ENCODE measurements at regions not wholly inside any gene's neighbourhood (a gene's known extent, or its start where the extent isn't known, plus 50 kb on each side); places are given as distances from the start of the nearest gene placed in this dataset.
A peak's percentile ranks its signal among the peaks of the same experiment; 100 is the strongest.

- peak; percentile 66 for TF ChIP-seq PITX1 (CRISPR knock-in tag; IDR thresholded peaks at IDR 0.05)
- no peak for TF ChIP-seq POLR2G (IDR thresholded peaks at IDR 0.05; ENCODE audit: low read depth, low read length)
- no peak for TF ChIP-seq ZSCAN5A (CRISPR knock-in tag; IDR thresholded peaks at IDR 0.05; ENCODE audit: borderline replicate concordance)
- TF ChIP-seq ZEB1 (IDR thresholded peaks at IDR 0.05; ENCODE audit: insufficient replicate concordance, low read depth): peak; percentile 53
- peak; percentile 97 for TF ChIP-seq FOXJ3 (CRISPR knock-in tag; IDR thresholded peaks at IDR 0.05; ENCODE audit: borderline replicate concordance)
- TF ChIP-seq U2AF1 (optimal IDR thresholded peaks at IDR 0.05; ENCODE audit: low read depth, low read length): no peak
- peak; percentile 55; the same call in 1 of the 2 replicates for TF ChIP-seq ZBTB20 (CRISPR knock-in tag; IDR thresholded peaks at IDR 0.05; ENCODE audit: borderline replicate concordance, low read depth)
- peak; percentile 99 for TF ChIP-seq PAXIP1 (CRISPR knock-in tag; conservative IDR thresholded peaks at IDR 0.05)
- TF ChIP-seq STAG1 (CRISPR knock-in tag; IDR thresholded peaks at IDR 0.05): peak; percentile 12
- no peak for TF ChIP-seq NPAS2 (CRISPR knock-in tag; IDR thresholded peaks at IDR 0.05; ENCODE audit: borderline replicate concordance)
- TF ChIP-seq ZNF768 (CRISPR knock-in tag; IDR thresholded peaks at IDR 0.05): no peak
- TF ChIP-seq MLLT10 (CRISPR knock-in tag; IDR thresholded peaks at IDR 0.05): no peak
- no peak for TF ChIP-seq NFIB (CRISPR knock-in tag; IDR thresholded peaks at IDR 0.05; ENCODE audit: borderline replicate concordance)
- no peak for TF ChIP-seq ZMYM3 (CRISPR knock-in tag; IDR thresholded peaks at IDR 0.05)
- TF ChIP-seq KLF15 (CRISPR knock-in tag; IDR thresholded peaks at IDR 0.05; ENCODE audit: borderline replicate concordance): no peak
- peak; percentile 55 for TF ChIP-seq ZBTB25 (CRISPR knock-in tag; IDR thresholded peaks at IDR 0.05)
- peak; percentile 89 for TF ChIP-seq ZNF609 (CRISPR knock-in tag; IDR thresholded peaks at IDR 0.05; ENCODE audit: borderline replicate concordance)
- no peak for TF ChIP-seq ZNF121 (CRISPR knock-in tag; IDR thresholded peaks at IDR 0.05)
- TF ChIP-seq TOPORS (CRISPR knock-in tag; IDR thresholded peaks at IDR 0.05): no peak
These were observed 131.0 kb upstream of the SOX5 start (continued) for GRCh38 chr12:24080465-24080864.

All from HepG2 (cell line).